ENCODE measurements at regions not wholly inside any gene's neighbourhood (a gene's known extent, or its start where the extent isn't known, plus 50 kb on each side); places are given as distances from the start of the nearest gene placed in this dataset.

DNA sequence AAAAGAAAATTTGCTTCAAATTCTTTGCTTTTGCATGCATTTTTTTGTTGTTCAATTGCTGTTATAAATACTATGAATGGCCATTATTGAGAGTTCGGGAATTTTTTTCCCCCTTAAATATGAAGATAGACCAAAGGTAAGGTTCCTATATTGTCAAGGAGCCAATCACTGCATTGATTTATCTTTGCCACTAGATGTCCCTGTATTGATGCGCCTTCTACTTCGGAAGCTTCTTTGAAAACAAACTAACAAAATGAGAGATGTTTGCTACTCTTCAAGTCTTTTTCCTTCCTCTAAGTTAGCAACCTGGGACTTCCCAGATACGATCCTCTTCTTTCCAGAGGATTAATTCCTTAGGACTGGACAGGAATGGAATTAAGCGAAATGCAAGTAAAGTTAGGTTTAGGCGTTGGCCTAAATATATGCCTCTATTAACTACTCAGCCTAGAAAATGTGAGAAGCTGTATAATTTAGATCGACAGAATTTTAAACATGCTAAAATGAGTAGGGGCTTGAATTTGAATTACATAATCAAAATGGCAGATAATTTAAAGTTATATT is 318.1 kb downstream of the AEBP2 start:
- TF ChIP-seq POLR2A (conservative IDR thresholded peaks at IDR 0.05) (no peak), ATF3 (IDR thresholded peaks at IDR 0.05) (no peak), ATF3 (CRISPR knock-in tag; conservative IDR thresholded peaks at IDR 0.05) (no peak), CTCF (IDR thresholded peaks at IDR 0.05 in 2 of 3, conservative IDR thresholded peaks at IDR 0.05 in 1 of 3; ENCODE audit: insufficient read depth in 2 of 3, low read depth in 1 of 3, low read length in 3 of 3) (no peak), SOX6 (IDR thresholded peaks at IDR 0.05) (no peak), FOS (IDR thresholded peaks at IDR 0.05; ENCODE audit: extremely low read depth, insufficient read length) (no peak), FOXJ2 (tag; IDR thresholded peaks at IDR 0.05) (no peak), NFXL1 (CRISPR knock-in tag; IDR thresholded peaks at IDR 0.05) (no peak), ZNF121 (CRISPR knock-in tag; conservative IDR thresholded peaks at IDR 0.05) (no peak), NR3C1 (CRISPR knock-in tag; IDR thresholded peaks at IDR 0.05) (no peak)
- TF ChIP-seq, protein P1, sequence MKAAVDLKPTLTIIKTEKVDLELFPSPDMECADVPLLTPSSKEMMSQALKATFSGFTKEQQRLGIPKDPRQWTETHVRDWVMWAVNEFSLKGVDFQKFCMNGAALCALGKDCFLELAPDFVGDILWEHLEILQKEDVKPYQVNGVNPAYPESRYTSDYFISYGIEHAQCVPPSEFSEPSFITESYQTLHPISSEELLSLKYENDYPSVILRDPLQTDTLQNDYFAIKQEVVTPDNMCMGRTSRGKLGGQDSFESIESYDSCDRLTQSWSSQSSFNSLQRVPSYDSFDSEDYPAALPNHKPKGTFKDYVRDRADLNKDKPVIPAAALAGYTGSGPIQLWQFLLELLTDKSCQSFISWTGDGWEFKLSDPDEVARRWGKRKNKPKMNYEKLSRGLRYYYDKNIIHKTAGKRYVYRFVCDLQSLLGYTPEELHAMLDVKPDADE (conservative IDR thresholded peaks at IDR 0.05; ENCODE audit: control insufficient read depth, low read depth, low read length) = no peak

All from K562 (cell line).